Gastrocnemius medialis (tissue), 4 donors: ENCODE measurements at regions not wholly inside any gene's neighbourhood (a gene's known extent, or its start where the extent isn't known, plus 50 kb on each side); places are given as distances from the start of the nearest gene placed in this dataset.

Experiments
- POLR2A ChIP-seq, 2 donors: fragments of 450-650 bp; IDR thresholded peaks; one replicate each; pipeline ENCODE4 v1.6.1; 2017; ENCODE audit warnings: antibody characterized with exemption in 2 of 2, mild to moderate bottlenecking in 2 of 2, moderate library complexity in 2 of 2
- TF ChIP-seq, protein P1 (sequence below), 5 experiments: fragments of 450-650 bp in 3 of 5; fragments of 200-600 bp in 2 of 5; sonication (generic) in 2 of 5; IDR thresholded peaks in 4 of 5; conservative IDR thresholded peaks in 1 of 5; 1 replicate in 4 of 5; 2 replicates in 1 of 5; pipeline ENCODE4 v1.5.1; 2016 to 2019; ENCODE audit warnings: antibody characterized with exemption in 5 of 5, mild to moderate bottlenecking in 3 of 5, moderate library complexity in 3 of 5

DNA sequence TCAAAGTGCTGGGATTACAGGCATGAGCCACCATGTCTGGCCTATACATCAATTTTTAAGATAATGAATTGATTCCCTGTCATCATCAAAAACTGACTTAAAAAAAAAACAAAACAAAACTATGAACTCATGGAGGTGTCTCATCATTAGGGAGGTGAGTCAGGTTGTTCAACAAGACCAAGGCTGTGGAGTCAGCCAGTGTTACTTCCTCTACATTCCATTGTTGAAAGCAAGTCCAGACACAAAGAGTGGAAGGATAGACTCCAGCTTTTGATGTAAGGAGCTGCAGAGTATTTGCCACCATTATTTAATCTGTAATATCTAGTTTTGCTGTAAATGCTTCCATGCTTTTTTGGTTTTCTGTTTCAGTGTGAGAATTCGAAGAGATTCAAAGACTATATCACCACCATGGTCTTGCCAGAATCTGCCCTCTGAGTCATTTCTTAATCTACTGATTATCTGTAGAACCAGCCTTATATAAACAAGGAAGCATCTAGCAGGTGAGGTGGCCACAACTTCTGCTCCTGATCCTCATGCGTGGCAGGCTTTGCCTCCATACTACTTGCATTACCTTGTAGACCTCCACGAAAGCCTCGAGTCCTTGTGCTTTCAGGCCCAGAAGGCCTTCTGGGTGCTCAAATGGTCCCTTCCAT is 156.1 kb downstream of the FGF1 start:
- no peak for TF ChIP-seq POLR2A (IDR thresholded peaks at IDR 0.05)
- TF ChIP-seq, protein P1, sequence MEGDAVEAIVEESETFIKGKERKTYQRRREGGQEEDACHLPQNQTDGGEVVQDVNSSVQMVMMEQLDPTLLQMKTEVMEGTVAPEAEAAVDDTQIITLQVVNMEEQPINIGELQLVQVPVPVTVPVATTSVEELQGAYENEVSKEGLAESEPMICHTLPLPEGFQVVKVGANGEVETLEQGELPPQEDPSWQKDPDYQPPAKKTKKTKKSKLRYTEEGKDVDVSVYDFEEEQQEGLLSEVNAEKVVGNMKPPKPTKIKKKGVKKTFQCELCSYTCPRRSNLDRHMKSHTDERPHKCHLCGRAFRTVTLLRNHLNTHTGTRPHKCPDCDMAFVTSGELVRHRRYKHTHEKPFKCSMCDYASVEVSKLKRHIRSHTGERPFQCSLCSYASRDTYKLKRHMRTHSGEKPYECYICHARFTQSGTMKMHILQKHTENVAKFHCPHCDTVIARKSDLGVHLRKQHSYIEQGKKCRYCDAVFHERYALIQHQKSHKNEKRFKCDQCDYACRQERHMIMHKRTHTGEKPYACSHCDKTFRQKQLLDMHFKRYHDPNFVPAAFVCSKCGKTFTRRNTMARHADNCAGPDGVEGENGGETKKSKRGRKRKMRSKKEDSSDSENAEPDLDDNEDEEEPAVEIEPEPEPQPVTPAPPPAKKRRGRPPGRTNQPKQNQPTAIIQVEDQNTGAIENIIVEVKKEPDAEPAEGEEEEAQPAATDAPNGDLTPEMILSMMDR (IDR thresholded peaks at IDR 0.05 in 4 of 5, conservative IDR thresholded peaks at IDR 0.05 in 1 of 5): no peak
